B cell (primary cell): ENCODE measurements at regions not wholly inside any gene's neighbourhood (a gene's known extent, or its start where the extent isn't known, plus 50 kb on each side); places are given as distances from the start of the nearest gene placed in this dataset.

Experiments used
- CTCF ChIP-seq: fragments of 200-600 bp; IDR thresholded peaks from one replicate; pipeline ENCODE4 v1.8.0; 2022; ENCODE audit warnings: antibody characterized with exemption, mild to moderate bottlenecking
- EZH2 ChIP-seq: IDR thresholded peaks from 2 replicates; pipeline ENCODE4 v1.6.1; 2012; ENCODE audit warnings: borderline replicate concordance, low read depth, mild to moderate bottlenecking, moderate library complexity, low read length; ENCODE audit not compliant: insufficient read depth, poor library complexity, severe bottlenecking

GRCh38 chr16:82357237-82357636, 187.2 kb upstream of the MPHOSPH6 start:
- TF ChIP-seq CTCF (no peak), EZH2 (no peak)
